ENCODE measurements at regions not wholly inside any gene's neighbourhood (a gene's known extent, or its start where the extent isn't known, plus 50 kb on each side); places are given as distances from the start of the nearest gene placed in this dataset.

DNA sequence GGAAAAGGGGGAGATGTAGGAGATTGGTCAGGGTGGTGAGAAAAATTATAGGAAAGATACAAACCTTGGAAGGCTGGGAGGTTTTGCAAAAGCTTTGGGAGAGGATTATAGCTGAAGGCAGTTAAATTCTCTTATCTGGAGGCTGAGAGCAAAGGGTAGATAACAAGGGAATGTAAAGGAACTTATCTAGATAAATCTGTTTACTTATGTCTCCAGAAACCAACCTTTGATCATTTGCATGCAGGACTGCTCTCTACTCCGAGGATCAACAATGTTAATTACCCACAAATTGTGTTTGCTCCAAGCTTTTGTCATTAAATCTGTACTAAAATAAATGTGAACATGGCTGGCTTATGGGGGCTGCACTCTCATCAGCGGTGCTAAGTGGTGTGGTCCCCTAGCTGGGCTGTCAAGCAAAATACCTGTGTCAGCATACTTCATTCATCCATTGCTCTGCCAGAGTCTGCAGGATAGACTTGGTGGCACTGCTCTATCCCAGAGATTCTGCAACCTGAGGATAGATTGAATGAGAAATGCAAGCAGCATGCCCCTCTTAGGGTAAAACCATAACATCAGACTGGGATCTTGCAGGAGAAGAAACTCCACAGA is 1599.2 kb upstream of the TENM4 start:
- no peak overlapping the region for H3K27ac ChIP-seq (ENCODE audit: insufficient read depth, low read depth, low read length)
- H3K79me2 ChIP-seq (ENCODE audit: control insufficient read depth, insufficient read depth, low read length): no peaks in the 10 kb centered on the region
- no TSS peak for BruUV-seq (replicated peaks)
- H4K20me1 ChIP-seq (replicated peaks; ENCODE audit: control insufficient read depth, extremely low read depth, insufficient read depth, low read length): no peaks in the 10 kb centered on the region
- intact Hi-C loops (cut with micrococcal nuclease) (no loop called here), dilution Hi-C loops (cut with MboI; ENCODE audit: extremely low pct_ligation_motif_present, low sequenced_read_pairs) (no loop called here)
- ChIA-PET CTCF (no interaction called here), POLR2A (no interaction called here)
- FAIRE-seq: no peak
- H2AFZ ChIP-seq (ENCODE audit: low read depth, low read length): no peak overlapping the region
- no peaks in the 10 kb centered on the region for H3K27me3 ChIP-seq (ENCODE audit: control insufficient read depth in 2 of 2, insufficient read depth in 2 of 2, low read length in 2 of 2)
- H3K4me3 ChIP-seq (replicated peaks in 1 of 3; ENCODE audit: insufficient read depth in 1 of 3, low read depth in 1 of 3, low read length in 3 of 3): no peak overlapping the region
- no peak for DNase-seq (ENCODE audit: low read depth, low spot score)
- TF ChIP-seq POLR2AphosphoS5 (IDR thresholded peaks at IDR 0.05; ENCODE audit: insufficient read depth, low read depth, low read length) (no peak), MYC (IDR thresholded peaks at IDR 0.05; ENCODE audit: low read depth, low read length) (no peak), MAX (IDR thresholded peaks at IDR 0.05; ENCODE audit: insufficient read depth, insufficient read length) (no peak), POLR2A (IDR thresholded peaks at IDR 0.05; ENCODE audit: low read depth, low read length) (no peak)
- no peaks in the 10 kb centered on the region for H3K9me1 ChIP-seq (replicated peaks; ENCODE audit: control insufficient read depth, extremely low read depth, insufficient read depth, low read length)
- H3K36me3 ChIP-seq (ENCODE audit: control insufficient read depth in 2 of 2, extremely low read depth in 1 of 2, insufficient read depth in 2 of 2, low read length in 2 of 2): no peaks in the 10 kb centered on the region
- no peaks in the 10 kb centered on the region for H3K9me3 ChIP-seq (replicated peaks; ENCODE audit: control insufficient read depth, insufficient read depth, low read length)
- H3K4me1 ChIP-seq (ENCODE audit: control insufficient read depth, extremely low read depth, insufficient read depth, low read length): no peaks in the 10 kb centered on the region
- H3K9ac ChIP-seq (replicated peaks; ENCODE audit: extremely low read depth, insufficient read depth, low read length): no peak overlapping the region
- no peak overlapping the region for H3K4me2 ChIP-seq (ENCODE audit: insufficient read depth, low read length)

DNA sequence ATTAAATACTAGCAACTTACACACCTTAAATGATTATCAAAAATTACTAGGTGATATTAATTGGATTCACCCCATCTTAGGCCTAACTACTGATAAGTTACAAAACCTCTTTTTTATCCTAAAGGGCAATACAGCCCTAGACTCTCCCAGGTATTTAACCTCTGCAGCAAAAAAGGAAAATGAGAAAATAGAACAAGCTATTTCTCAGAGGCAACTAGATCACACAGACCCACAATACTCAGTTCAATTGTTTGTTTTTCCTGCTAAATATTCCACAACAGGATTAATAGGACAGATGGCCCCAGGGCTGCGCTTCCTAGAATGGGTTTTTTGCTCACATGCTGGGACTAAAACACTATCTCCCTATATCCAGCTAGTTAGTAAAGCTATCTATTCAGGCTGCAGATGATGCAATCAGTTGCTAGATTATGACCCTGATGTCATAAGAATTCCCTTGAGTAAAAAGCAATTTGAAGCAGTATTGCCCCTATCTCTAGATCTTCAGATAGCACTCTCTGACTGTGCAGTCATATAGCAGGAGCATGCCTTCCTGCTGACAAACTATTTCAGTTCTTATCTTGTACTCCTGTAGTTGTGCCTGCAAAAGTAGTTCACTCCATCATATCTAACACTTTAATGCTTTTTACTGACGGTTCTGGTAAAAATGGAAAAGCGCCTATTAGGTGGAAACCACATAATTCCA is 1595.5 kb upstream of the TENM4 start:
- dilution Hi-C loops (cut with MboI; ENCODE audit: extremely low pct_ligation_motif_present, low sequenced_read_pairs): no loop called here
- Histone ChIP-seq H3K27me3 (ENCODE audit: control insufficient read depth in 2 of 2, insufficient read depth in 2 of 2, low read length in 2 of 2) (no peaks in the 10 kb centered on the region), H4K20me1 (replicated peaks; ENCODE audit: control insufficient read depth, extremely low read depth, insufficient read depth, low read length) (no peaks in the 10 kb centered on the region), H3K9me3 (replicated peaks; ENCODE audit: control insufficient read depth, insufficient read depth, low read length) (no peaks in the 10 kb centered on the region), H3K9ac (replicated peaks; ENCODE audit: extremely low read depth, insufficient read depth, low read length) (no peak overlapping the region), H3K4me1 (ENCODE audit: control insufficient read depth, extremely low read depth, insufficient read depth, low read length) (no peaks in the 10 kb centered on the region), H3K9me1 (replicated peaks; ENCODE audit: control insufficient read depth, extremely low read depth, insufficient read depth, low read length) (no peaks in the 10 kb centered on the region), H3K79me2 (ENCODE audit: control insufficient read depth, insufficient read depth, low read length) (no peaks in the 10 kb centered on the region), H3K27ac (ENCODE audit: insufficient read depth, low read depth, low read length) (no peak overlapping the region), H3K4me2 (ENCODE audit: insufficient read depth, low read length) (no peak overlapping the region), H2AFZ (ENCODE audit: low read depth, low read length) (no peak overlapping the region), H3K4me3 (replicated peaks in 1 of 3; ENCODE audit: insufficient read depth in 1 of 3, low read depth in 1 of 3, low read length in 3 of 3) (no peak overlapping the region), H3K36me3 (ENCODE audit: control insufficient read depth in 2 of 2, extremely low read depth in 1 of 2, insufficient read depth in 2 of 2, low read length in 2 of 2) (no peaks in the 10 kb centered on the region)
- no peak for TF ChIP-seq POLR2A (IDR thresholded peaks at IDR 0.05; ENCODE audit: low read depth, low read length)
- no peak for TF ChIP-seq JUN (IDR thresholded peaks at IDR 0.05; ENCODE audit: borderline replicate concordance, insufficient read depth, insufficient read length, low read depth)
- no peak for TF ChIP-seq FOS (IDR thresholded peaks at IDR 0.05; ENCODE audit: borderline replicate concordance, insufficient read depth, low read length)
- no peak for TF ChIP-seq MAX (IDR thresholded peaks at IDR 0.05; ENCODE audit: insufficient read depth, insufficient read length)
- no peak for TF ChIP-seq POLR2AphosphoS5 (IDR thresholded peaks at IDR 0.05; ENCODE audit: insufficient read depth, low read depth, low read length)
- no peak for TF ChIP-seq EZH2 (IDR thresholded peaks at IDR 0.05; ENCODE audit: borderline replicate concordance, low read depth, low read length, severe bottlenecking)
- no peak for TF ChIP-seq GATA2 (IDR thresholded peaks at IDR 0.05; ENCODE audit: insufficient read depth, insufficient read length, low read depth, low read length)
- TF ChIP-seq CTCF (IDR thresholded peaks at IDR 0.05; ENCODE audit: extremely low read depth in 1 of 2, insufficient read depth in 1 of 2, low read depth in 1 of 2, low read length in 2 of 2): no peak
- no peak for TF ChIP-seq MYC (IDR thresholded peaks at IDR 0.05; ENCODE audit: low read depth, low read length)
- ChIA-PET POLR2A (no interaction called here), CTCF (no interaction called here)
- no peak for FAIRE-seq
- intact Hi-C loops (cut with micrococcal nuclease): no loop called here
- no TSS peak for BruUV-seq (replicated peaks)
- DNase-seq (ENCODE audit: low read depth, low spot score): no peak
